Neural progenitor cell (in vitro differentiated cells): ENCODE measurements at regions not wholly inside any gene's neighbourhood (a gene's known extent, or its start where the extent isn't known, plus 50 kb on each side); places are given as distances from the start of the nearest gene placed in this dataset.
A peak's percentile ranks its signal among the peaks of the same experiment; 100 is the strongest.

Experiments used
- DNase-seq: peaks from one replicate; pipeline ENCODE4 v3.0.0-alpha.2; 2016; ENCODE audit warnings: low spot score
- H2AFZ ChIP-seq: fragments of 200-600 bp; sonication (generic); replicated peaks from 2 replicates; pipeline ENCODE4 v1.6.1; 2016; ENCODE audit warnings: antibody characterized with exemption
- H3F3A ChIP-seq: fragments of 200-600 bp; sonication (generic); 2 replicates; pipeline ENCODE4 v1.6.1; 2016; ENCODE audit warnings: antibody characterized with exemption, low read depth
- H3K27ac ChIP-seq: fragments of 200-600 bp; sonication (generic); 2 replicates; pipeline ENCODE4 v1.5.1; 2016; ENCODE audit warnings: mild to moderate bottlenecking
- H3K27me3 ChIP-seq: fragments of 200-600 bp; sonication (generic); 2 replicates; pipeline ENCODE4 v1.6.1; 2016; ENCODE audit warnings: mild to moderate bottlenecking, moderate library complexity
- H3K36me3 ChIP-seq: fragments of 200-600 bp; sonication (generic); 2 replicates; pipeline ENCODE4 v1.5.1; 2016
- H3K4me1 ChIP-seq: fragments of 200-600 bp; sonication (generic); 2 replicates; pipeline ENCODE4 v1.6.1; 2016; ENCODE audit warnings: mixed run types
- H3K4me2 ChIP-seq: fragments of 200-600 bp; sonication (generic); 2 replicates; pipeline ENCODE4 v1.6.1; 2016
- H3K4me3 ChIP-seq: fragments of 200-600 bp; sonication (generic); 2 replicates; pipeline ENCODE4 v1.5.1; 2016
- H3K79me2 ChIP-seq: fragments of 200-600 bp; sonication (generic); 2 replicates; pipeline ENCODE4 v1.6.1; 2016; ENCODE audit warnings: low read depth
- H3K9ac ChIP-seq: fragments of 200-600 bp; sonication (generic); 2 replicates; pipeline ENCODE4 v1.6.1; 2016
- H3K9me3 ChIP-seq: fragments of 200-600 bp; sonication (generic); 2 replicates; pipeline ENCODE4 v1.5.1; 2016; ENCODE audit warnings: low read depth
- H4K20me1 ChIP-seq: fragments of 200-600 bp; sonication (generic); 2 replicates; pipeline ENCODE4 v1.6.1; 2016; ENCODE audit warnings: low read depth
- H3K27ac Mint-ChIP-seq: 3 replicates; pipeline ENCODE4 v1.8.0; 2021; ENCODE audit warnings: mixed read lengths
- H3K27me3 Mint-ChIP-seq: 2 replicates; pipeline ENCODE4 v1.8.0; 2022; ENCODE audit warnings: low read depth, mild to moderate bottlenecking, inconsistent platforms, moderate library complexity, mixed read lengths; ENCODE audit not compliant: insufficient read depth
- H3K36me3 Mint-ChIP-seq: 3 replicates; pipeline ENCODE4 v1.8.0; 2021; ENCODE audit warnings: mixed read lengths
- H3K4me1 Mint-ChIP-seq: 3 replicates; pipeline ENCODE4 v1.8.0; 2021; ENCODE audit warnings: mixed read lengths
- H3K4me3 Mint-ChIP-seq: 3 replicates; pipeline ENCODE4 v1.8.0; 2021; ENCODE audit warnings: mild to moderate bottlenecking, moderate library complexity, mixed read lengths
- H3K9me3 Mint-ChIP-seq: 3 replicates; pipeline ENCODE4 v1.8.0; 2020; ENCODE audit warnings: mixed read lengths
- CTCF ChIP-seq: fragments of 200-600 bp; sonication (generic); IDR thresholded peaks from 2 replicates; pipeline ENCODE4 v1.5.1; 2017; ENCODE audit warnings: antibody characterized with exemption, mild to moderate bottlenecking
- EZH2 ChIP-seq: fragments of 200-600 bp; sonication (generic); IDR thresholded peaks from 2 replicates; pipeline ENCODE4 v1.6.1; 2017; ENCODE audit warnings: antibody characterized with exemption, mild to moderate bottlenecking, moderate library complexity
- EZH2phosphoT487 ChIP-seq: fragments of 200-600 bp; sonication (generic); IDR thresholded peaks from 2 replicates; pipeline ENCODE4 v1.6.1; 2017; ENCODE audit warnings: antibody characterized with exemption

GRCh38 chr2:81266106-81266505 is 961.6 kb upstream of the LRRTM1 start:
- Mint-ChIP-seq H3K36me3 (no peaks in the 10 kb centered on the region), H3K4me3 (no peak overlapping the region), H3K27ac (no peak overlapping the region), H3K4me1 (no peaks in the 10 kb centered on the region), H3K27me3 (no peaks in the 10 kb centered on the region), H3K9me3 (peaks cover 24% of the 10 kb centered on the region)
- H3K4me3 ChIP-seq, result no peak overlapping the region
- no peak overlapping the region for H2AFZ ChIP-seq
- no peaks in the 10 kb centered on the region for H3K4me1 ChIP-seq
- no peak overlapping the region for H3K4me2 ChIP-seq
- TF ChIP-seq EZH2 (no peak), CTCF (peak; percentile 81), EZH2phosphoT487 (no peak)
- no peaks in the 10 kb centered on the region for H3F3A ChIP-seq
- no peaks in the 10 kb centered on the region for H3K79me2 ChIP-seq
- no peaks in the 10 kb centered on the region for H3K36me3 ChIP-seq
- H3K9ac ChIP-seq, result no peak overlapping the region
- peaks cover 5% of the 10 kb centered on the region for H3K9me3 ChIP-seq
- DNase-seq, result peak; percentile 46
- no peak overlapping the region for H3K27ac ChIP-seq
- no peaks in the 10 kb centered on the region for H4K20me1 ChIP-seq
- no peaks in the 10 kb centered on the region for H3K27me3 ChIP-seq

- H2AFZ ChIP-seq, result no peak overlapping the region
- no peaks in the 10 kb centered on the region for H3K27me3 Mint-ChIP-seq
- no peaks in the 10 kb centered on the region for H3K4me1 Mint-ChIP-seq
- no peaks in the 10 kb centered on the region for H3K36me3 Mint-ChIP-seq
- no peak overlapping the region for H3K4me2 ChIP-seq
- no peak overlapping the region for H3K4me3 ChIP-seq
- H4K20me1 ChIP-seq, result no peaks in the 10 kb centered on the region
- TF ChIP-seq CTCF (no peak), EZH2 (no peak)
- H3K36me3 ChIP-seq, result no peaks in the 10 kb centered on the region
- no peaks in the 10 kb centered on the region for H3K27me3 ChIP-seq
- no peaks in the 10 kb centered on the region for H3K79me2 ChIP-seq
- no peak for DNase-seq
- H3K9me3 Mint-ChIP-seq, result peaks cover 10% of the 10 kb centered on the region
- H3K4me1 ChIP-seq, result no peaks in the 10 kb centered on the region
- no peak overlapping the region for H3K4me3 Mint-ChIP-seq
- H3K27ac Mint-ChIP-seq, result no peak overlapping the region
- H3K9me3 ChIP-seq, result peaks cover 5% of the 10 kb centered on the region
- no peak overlapping the region for H3K9ac ChIP-seq
- H3F3A ChIP-seq, result no peaks in the 10 kb centered on the region
- H3K27ac ChIP-seq, result no peak overlapping the region
These were observed 959.4 kb upstream of the LRRTM1 start for GRCh38 chr2:81263989-81264388.

GRCh38 chr2:81260320-81260719 is 955.8 kb upstream of the LRRTM1 start:
- Histone ChIP-seq H3K36me3 (no peaks in the 10 kb centered on the region), H3K79me2 (no peaks in the 10 kb centered on the region), H2AFZ (no peak overlapping the region), H4K20me1 (no peaks in the 10 kb centered on the region), H3K9me3 (no peaks in the 10 kb centered on the region), H3K27ac (no peak overlapping the region), H3K9ac (no peak overlapping the region), H3K4me1 (no peaks in the 10 kb centered on the region), H3K4me3 (no peak overlapping the region), H3K4me2 (no peak overlapping the region), H3K27me3 (no peaks in the 10 kb centered on the region), H3F3A (no peaks in the 10 kb centered on the region)
- TF ChIP-seq CTCF (no peak), EZH2phosphoT487 (no peak), EZH2 (no peak)
- Mint-ChIP-seq H3K9me3 (no peaks in the 10 kb centered on the region), H3K27ac (no peak overlapping the region), H3K4me3 (no peak overlapping the region), H3K36me3 (no peaks in the 10 kb centered on the region), H3K27me3 (no peaks in the 10 kb centered on the region), H3K4me1 (no peaks in the 10 kb centered on the region)
- DNase-seq, result no peak

- Mint-ChIP-seq H3K4me1 (peaks cover 12% of the 10 kb centered on the region), H3K9me3 (peaks cover 2% of the 10 kb centered on the region), H3K36me3 (no peaks in the 10 kb centered on the region), H3K4me3 (no peak overlapping the region), H3K27ac (no peak overlapping the region), H3K27me3 (no peaks in the 10 kb centered on the region)
- Histone ChIP-seq H3K9ac (no peak overlapping the region), H3K4me1 (peaks cover 6% of the 10 kb centered on the region), H3K79me2 (no peaks in the 10 kb centered on the region), H3F3A (no peaks in the 10 kb centered on the region), H3K36me3 (no peaks in the 10 kb centered on the region), H2AFZ (no peak overlapping the region), H3K4me3 (no peak overlapping the region), H3K4me2 (no peak overlapping the region), H3K27me3 (no peaks in the 10 kb centered on the region), H3K27ac (no peak overlapping the region), H3K9me3 (no peaks in the 10 kb centered on the region), H4K20me1 (no peaks in the 10 kb centered on the region)
- TF ChIP-seq EZH2, result no peak
- no peak for TF ChIP-seq EZH2phosphoT487
- DNase-seq, result no peak
These were observed 945.7 kb upstream of the LRRTM1 start for GRCh38 chr2:81250270-81250669.
